ENCODE measurements at regions not wholly inside any gene's neighbourhood (a gene's known extent, or its start where the extent isn't known, plus 50 kb on each side); places are given as distances from the start of the nearest gene placed in this dataset.

DNA sequence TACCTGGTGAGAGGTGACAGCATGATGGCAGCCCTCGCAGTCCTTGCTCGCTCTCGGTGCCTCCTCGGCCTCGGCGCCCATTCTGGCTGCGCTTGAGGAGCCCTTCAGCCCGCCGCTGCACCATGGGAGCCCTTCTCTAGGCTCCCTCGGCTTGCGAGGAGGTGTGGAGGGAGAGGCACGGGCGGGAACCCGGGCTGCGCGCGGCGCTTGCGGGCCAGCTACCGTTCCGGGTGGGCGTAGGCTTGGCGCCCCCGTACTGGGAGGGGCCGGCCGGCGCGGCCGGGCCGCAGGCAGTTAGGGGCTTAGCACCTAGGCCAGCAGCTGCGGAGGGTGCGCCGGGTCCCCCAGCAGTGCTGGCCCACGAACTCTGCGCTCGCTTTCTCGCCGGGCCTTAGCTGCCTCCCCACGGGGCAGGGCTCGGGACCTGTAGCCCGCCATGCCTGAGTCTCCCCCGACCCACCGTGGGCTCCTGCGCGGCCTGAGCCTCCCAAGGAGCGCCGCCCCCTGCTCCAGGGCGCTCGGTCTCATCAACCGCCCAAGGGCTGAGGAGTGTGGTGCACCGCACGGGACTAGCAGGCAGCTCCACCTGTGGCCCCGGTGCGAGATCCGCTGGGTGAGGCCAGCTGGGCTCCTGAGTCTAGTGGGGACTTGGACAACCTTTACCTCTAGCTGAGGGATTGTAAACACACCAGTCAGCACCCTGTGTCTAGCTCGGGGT is 1624.3 kb downstream of the SLITRK1 start:
- dilution Hi-C loops (cut with HindIII; ENCODE audit: low sequenced_read_pairs, unreplicated experiment): no loop called here

More for the DNA sequence above, 1624.3 kb downstream of the SLITRK1 start:
- ChIA-PET POLR2A (ENCODE audit: unreplicated experiment) (no interaction called here), CTCF (no interaction called here)
- no peak overlapping the region for H2BK15ac ChIP-seq (ENCODE audit: low read depth, low read length)
- H3K4me2 ChIP-seq (ENCODE audit: low read depth, low read length): no peak overlapping the region
- H2AFZ ChIP-seq (replicated peaks; ENCODE audit: low read length, poor library complexity): no peak overlapping the region
- TF ChIP-seq CHD1 (IDR thresholded peaks at IDR 0.05; ENCODE audit: low read depth, low read length) (no peak), RCOR1 (IDR thresholded peaks at IDR 0.05; ENCODE audit: insufficient replicate concordance, low read length) (no peak), ELK1 (IDR thresholded peaks at IDR 0.05; ENCODE audit: borderline replicate concordance, low read depth, low read length) (no peak), MAZ (IDR thresholded peaks at IDR 0.05; ENCODE audit: borderline replicate concordance, low read depth, low read length) (no peak), RAD21 (IDR thresholded peaks at IDR 0.05; ENCODE audit: low read length) (no peak), POLR2A (IDR thresholded peaks at IDR 0.05; ENCODE audit: low read depth, low read length) (no peak), SMC3 (IDR thresholded peaks at IDR 0.05; ENCODE audit: low read depth, low read length) (no peak)
- no peak overlapping the region for H3K4me3 ChIP-seq (ENCODE audit: insufficient read depth, low read depth, low read length)
- ATAC-seq (ENCODE audit: low read depth) (no peak), DNase-seq (no peak)
- H3K23ac ChIP-seq (ENCODE audit: low read depth, low read length): no peak overlapping the region
- H3K27ac ChIP-seq (ENCODE audit: insufficient read depth, low read length): no peak overlapping the region
- H2BK5ac ChIP-seq (ENCODE audit: low read depth, low read length, poor library complexity, severe bottlenecking): no peak overlapping the region
- no peak overlapping the region for H3K4ac ChIP-seq (ENCODE audit: low read depth, low read length)
- no peak overlapping the region for H4K8ac ChIP-seq (ENCODE audit: low read depth in 2 of 2, low read length in 2 of 2)
- no peak overlapping the region for H4K5ac ChIP-seq (ENCODE audit: low read depth, low read length)
- no peak overlapping the region for H3K9ac ChIP-seq (ENCODE audit: low read depth, low read length)
- intact Hi-C loops (cut with micrococcal nuclease) (no loop called here), in situ Hi-C loops (cut with MboI; ENCODE audit: low sequenced_read_pairs) (no loop called here)
- BruUV-seq (replicated peaks): no TSS peak
- H2AK5ac ChIP-seq (ENCODE audit: low read depth, low read length): no peak overlapping the region
- no peak overlapping the region for H2AK9ac ChIP-seq (replicated peaks; ENCODE audit: low read depth, low read length, poor library complexity)
- no peak overlapping the region for H2BK20ac ChIP-seq (ENCODE audit: low read depth, low read length)
- no peak overlapping the region for H3K18ac ChIP-seq (ENCODE audit: low read depth, low read length)
- no peak overlapping the region for H4K91ac ChIP-seq (ENCODE audit: insufficient read depth, low read depth, low read length)
- WGBS, 2 experiments (ENCODE audit: extremely low coverage in 2 of 2, insufficient read length in 1 of 2): 92% methylated on average over 20 of the region's 56 CpGs; no CpG with 5 or more reads in 1 of the 2 experiments
- H3K9me3 ChIP-seq (ENCODE audit: control insufficient read depth, insufficient read depth, low read length): peaks cover 7% of the 10 kb centered on the region; the same call in 1 of the 2 replicates
- H4K20me1 ChIP-seq (ENCODE audit: insufficient read depth, low read length): no peaks in the 10 kb centered on the region
- no peak overlapping the region for H3K56ac ChIP-seq (ENCODE audit: extremely low read depth, insufficient read depth, low read length)
- H3K36me3 ChIP-seq (ENCODE audit: control insufficient read depth, insufficient read depth, low read length): no peaks in the 10 kb centered on the region
- no peaks in the 10 kb centered on the region for H3K9me1 ChIP-seq (ENCODE audit: insufficient read depth, low read length)
- no peak overlapping the region for H3K14ac ChIP-seq (replicated peaks; ENCODE audit: low read depth, low read length)
- H3K4me1 ChIP-seq (ENCODE audit: control insufficient read depth, insufficient read depth, low read length): no peaks in the 10 kb centered on the region
- H3K79me1 ChIP-seq (ENCODE audit: low read depth in 1 of 2, low read length in 2 of 2): no peaks in the 10 kb centered on the region
- H3K27me3 ChIP-seq (ENCODE audit: control insufficient read depth, insufficient read depth, low read length): no peaks in the 10 kb centered on the region
- no peak overlapping the region for H2BK120ac ChIP-seq (ENCODE audit: low read depth, low read length)

Data from IMR-90 (cell line).